Endothelial cell (in vitro differentiated cells): ENCODE measurements at regions not wholly inside any gene's neighbourhood (a gene's known extent, or its start where the extent isn't known, plus 50 kb on each side); places are given as distances from the start of the nearest gene placed in this dataset.

Experiments used
- DNase-seq: peaks from one replicate; pipeline ENCODE4 v3.0.0; 2021; ENCODE audit warnings: low spot score
- H3K27ac Mint-ChIP-seq: one replicate; pipeline ENCODE4 v1.8.0; 2021; ENCODE audit warnings: mixed read lengths, inconsistent platforms; ENCODE audit not compliant: unreplicated experiment
- H3K27me3 Mint-ChIP-seq: one replicate; pipeline ENCODE4 v1.8.0; 2021; ENCODE audit warnings: mild to moderate bottlenecking, moderate library complexity, mixed read lengths, inconsistent platforms; ENCODE audit not compliant: unreplicated experiment
- H3K36me3 Mint-ChIP-seq: one replicate; pipeline ENCODE4 v1.8.0; 2021; ENCODE audit warnings: mild to moderate bottlenecking, low read depth, mixed read lengths, inconsistent platforms; ENCODE audit not compliant: unreplicated experiment
- H3K4me1 Mint-ChIP-seq: one replicate; pipeline ENCODE4 v1.8.0; 2021; ENCODE audit warnings: mild to moderate bottlenecking, mixed read lengths, inconsistent platforms; ENCODE audit not compliant: unreplicated experiment
- H3K4me3 Mint-ChIP-seq: one replicate; pipeline ENCODE4 v1.8.0; 2021; ENCODE audit warnings: mild to moderate bottlenecking, mixed read lengths, inconsistent platforms; ENCODE audit not compliant: unreplicated experiment
- H3K9me3 Mint-ChIP-seq: one replicate; pipeline ENCODE4 v1.8.0; 2021; ENCODE audit warnings: mixed read lengths, inconsistent platforms; ENCODE audit not compliant: unreplicated experiment
- TF ChIP-seq, protein P1 (sequence below): fragments of 200-600 bp; sonication (generic); IDR thresholded peaks from one replicate; pipeline ENCODE4 v1.5.0; 2021; ENCODE audit warnings: antibody characterized with exemption; ENCODE audit not compliant: unreplicated experiment

GRCh38 chr22:48857202-48857805, 970.4 kb downstream of the BRD1 start:
- TF ChIP-seq, protein P1, sequence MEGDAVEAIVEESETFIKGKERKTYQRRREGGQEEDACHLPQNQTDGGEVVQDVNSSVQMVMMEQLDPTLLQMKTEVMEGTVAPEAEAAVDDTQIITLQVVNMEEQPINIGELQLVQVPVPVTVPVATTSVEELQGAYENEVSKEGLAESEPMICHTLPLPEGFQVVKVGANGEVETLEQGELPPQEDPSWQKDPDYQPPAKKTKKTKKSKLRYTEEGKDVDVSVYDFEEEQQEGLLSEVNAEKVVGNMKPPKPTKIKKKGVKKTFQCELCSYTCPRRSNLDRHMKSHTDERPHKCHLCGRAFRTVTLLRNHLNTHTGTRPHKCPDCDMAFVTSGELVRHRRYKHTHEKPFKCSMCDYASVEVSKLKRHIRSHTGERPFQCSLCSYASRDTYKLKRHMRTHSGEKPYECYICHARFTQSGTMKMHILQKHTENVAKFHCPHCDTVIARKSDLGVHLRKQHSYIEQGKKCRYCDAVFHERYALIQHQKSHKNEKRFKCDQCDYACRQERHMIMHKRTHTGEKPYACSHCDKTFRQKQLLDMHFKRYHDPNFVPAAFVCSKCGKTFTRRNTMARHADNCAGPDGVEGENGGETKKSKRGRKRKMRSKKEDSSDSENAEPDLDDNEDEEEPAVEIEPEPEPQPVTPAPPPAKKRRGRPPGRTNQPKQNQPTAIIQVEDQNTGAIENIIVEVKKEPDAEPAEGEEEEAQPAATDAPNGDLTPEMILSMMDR, result no peak
- H3K27ac Mint-ChIP-seq, result no peak overlapping the region
- H3K4me3 Mint-ChIP-seq, result no peak overlapping the region
- H3K27me3 Mint-ChIP-seq, result peaks cover 9% of the 10 kb centered on the region
- H3K36me3 Mint-ChIP-seq, result no peaks in the 10 kb centered on the region
- no peaks in the 10 kb centered on the region for H3K9me3 Mint-ChIP-seq
- DNase-seq, result no peak
- H3K4me1 Mint-ChIP-seq, result no peaks in the 10 kb centered on the region

- H3K9me3 Mint-ChIP-seq, result no peaks in the 10 kb centered on the region
- no peak for DNase-seq
- TF ChIP-seq, protein P1, result no peak
- H3K36me3 Mint-ChIP-seq, result no peaks in the 10 kb centered on the region
- H3K27me3 Mint-ChIP-seq, result peaks cover 9% of the 10 kb centered on the region
- no peak overlapping the region for H3K27ac Mint-ChIP-seq
- no peaks in the 10 kb centered on the region for H3K4me1 Mint-ChIP-seq
- H3K4me3 Mint-ChIP-seq, result no peak overlapping the region
Observed at GRCh38 chr22:48856308-48856615, 971.4 kb downstream of the BRD1 start.

GRCh38 chr22:48855593-48856307, 971.9 kb downstream of the BRD1 start:
- Mint-ChIP-seq H3K9me3 (no peaks in the 10 kb centered on the region), H3K4me3 (no peak overlapping the region), H3K27me3 (peaks cover 10% of the 10 kb centered on the region), H3K4me1 (no peaks in the 10 kb centered on the region), H3K27ac (no peak overlapping the region), H3K36me3 (no peaks in the 10 kb centered on the region)
- TF ChIP-seq, protein P1, result no peak
- DNase-seq, result no peak

DNA sequence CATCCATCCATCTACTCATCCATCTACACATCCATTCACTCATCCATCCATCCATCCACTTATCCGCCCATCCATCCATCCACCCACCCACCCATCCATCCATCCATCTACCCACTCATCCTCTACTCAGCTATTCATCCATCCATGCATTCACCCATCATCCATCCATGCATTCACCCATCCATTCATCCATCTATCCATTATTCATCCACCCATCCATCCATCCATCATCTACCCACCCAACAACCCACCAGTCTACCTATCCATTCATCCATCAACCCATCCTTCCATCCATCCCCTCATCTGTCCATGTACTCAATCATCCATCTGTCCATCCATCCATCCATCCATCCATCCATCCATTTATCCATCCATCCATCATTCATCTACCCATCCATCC, 972.7 kb downstream of the BRD1 start:
- no peaks in the 10 kb centered on the region for H3K4me1 Mint-ChIP-seq
- H3K36me3 Mint-ChIP-seq, result no peaks in the 10 kb centered on the region
- no peaks in the 10 kb centered on the region for H3K9me3 Mint-ChIP-seq
- no peak overlapping the region for H3K4me3 Mint-ChIP-seq
- TF ChIP-seq, protein P1, result no peak
- H3K27me3 Mint-ChIP-seq, result peaks cover 12% of the 10 kb centered on the region
- DNase-seq, result no peak
- H3K27ac Mint-ChIP-seq, result no peak overlapping the region

- H3K9me3 Mint-ChIP-seq, result no peaks in the 10 kb centered on the region
- TF ChIP-seq, protein P1, result no peak
- H3K27me3 Mint-ChIP-seq, result peaks cover 15% of the 10 kb centered on the region
- DNase-seq, result no peak
- no peaks in the 10 kb centered on the region for H3K36me3 Mint-ChIP-seq
- H3K4me1 Mint-ChIP-seq, result no peaks in the 10 kb centered on the region
- H3K27ac Mint-ChIP-seq, result no peak overlapping the region
- no peak overlapping the region for H3K4me3 Mint-ChIP-seq
Observed at GRCh38 chr22:48853627-48854240, 973.9 kb downstream of the BRD1 start.
